Activated B cell treated with CpG ODN at 0.5 μM for 24 hours (primary cell): ENCODE measurements at regions not wholly inside any gene's neighbourhood (a gene's known extent, or its start where the extent isn't known, plus 50 kb on each side); places are given as distances from the start of the nearest gene placed in this dataset.

Experiments used
- ATAC-seq: fragments of 200-7000 bp; cut with Tn5 transposase; one replicate; pipeline ENCODE4 v1.10.0; 2021; ENCODE audit warnings: low read depth, mild to moderate bottlenecking, moderate library complexity
- CTCF ChIA-PET: fragments of 350-600 bp; sonication (Branson Sonifier 250); formaldehyde crosslinking; loops from one replicate; lab custom pipeline; 2021; ENCODE audit warnings: antibody characterized with exemption; lab: Charles Lee
- POLR2A ChIA-PET: fragments of 350-600 bp; sonication (Branson Sonifier 250); formaldehyde crosslinking; loops from one replicate; lab custom pipeline; 2021; ENCODE audit warnings: antibody characterized with exemption; lab: Charles Lee
- DNase-seq: peaks from one replicate; pipeline ENCODE4 v3.0.0; 2022
- H3K27ac Mint-ChIP-seq: one replicate; pipeline ENCODE4 v1.8.0; 2020; ENCODE audit warnings: mixed read lengths
- H3K27me3 Mint-ChIP-seq: one replicate; pipeline ENCODE4 v1.8.0; 2021; ENCODE audit warnings: mixed read lengths
- H3K36me3 Mint-ChIP-seq: one replicate; pipeline ENCODE4 v1.8.0; 2021; ENCODE audit warnings: low read depth, mixed read lengths
- H3K4me1 Mint-ChIP-seq: one replicate; pipeline ENCODE4 v1.8.0; 2021; ENCODE audit warnings: mixed read lengths
- H3K4me3 Mint-ChIP-seq: one replicate; pipeline ENCODE4 v1.8.0; 2020; ENCODE audit warnings: mild to moderate bottlenecking, mixed read lengths
- H3K9me3 Mint-ChIP-seq: one replicate; pipeline ENCODE4 v1.8.0; 2020; ENCODE audit warnings: mixed read lengths
- intact Hi-C: fragments of 100-400 bp; cut with micrococcal nuclease; formaldehyde crosslinking; loops from one replicate; pipeline ENCODE4 v1.15.1; 2024
- TF ChIP-seq, protein P1 (sequence below): fragments of 200-600 bp; IDR thresholded peaks from one replicate; pipeline ENCODE4 v1.8.0; 2022; ENCODE audit warnings: antibody characterized with exemption, mild to moderate bottlenecking

DNA sequence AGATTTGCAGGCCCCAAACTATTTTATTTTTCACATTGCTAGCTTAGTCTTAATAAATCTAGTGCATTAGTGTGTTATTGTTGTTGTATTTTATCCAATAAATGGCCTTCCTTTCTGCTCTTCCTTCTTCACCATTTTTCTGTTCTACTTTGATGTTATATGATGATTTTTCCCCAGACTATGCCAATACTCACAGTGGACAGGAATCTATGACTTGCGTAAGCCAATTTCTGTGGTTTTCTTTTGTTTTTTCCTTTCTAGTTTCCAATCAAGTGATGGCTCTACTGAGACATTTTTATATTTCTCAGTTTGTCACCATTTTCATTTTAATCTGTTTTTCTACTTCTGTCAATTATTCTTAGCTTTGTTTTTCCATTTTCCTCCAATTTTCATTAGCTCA lies 106.8 kb upstream of the FBXL7 start:
- ChIA-PET CTCF (no interaction called here), POLR2A (no interaction called here)
- Mint-ChIP-seq H3K27ac (no peak overlapping the region), H3K36me3 (no peaks in the 10 kb centered on the region), H3K9me3 (peaks cover 2% of the 10 kb centered on the region), H3K4me3 (no peak overlapping the region), H3K27me3 (no peaks in the 10 kb centered on the region), H3K4me1 (no peaks in the 10 kb centered on the region)
- TF ChIP-seq, protein P1, sequence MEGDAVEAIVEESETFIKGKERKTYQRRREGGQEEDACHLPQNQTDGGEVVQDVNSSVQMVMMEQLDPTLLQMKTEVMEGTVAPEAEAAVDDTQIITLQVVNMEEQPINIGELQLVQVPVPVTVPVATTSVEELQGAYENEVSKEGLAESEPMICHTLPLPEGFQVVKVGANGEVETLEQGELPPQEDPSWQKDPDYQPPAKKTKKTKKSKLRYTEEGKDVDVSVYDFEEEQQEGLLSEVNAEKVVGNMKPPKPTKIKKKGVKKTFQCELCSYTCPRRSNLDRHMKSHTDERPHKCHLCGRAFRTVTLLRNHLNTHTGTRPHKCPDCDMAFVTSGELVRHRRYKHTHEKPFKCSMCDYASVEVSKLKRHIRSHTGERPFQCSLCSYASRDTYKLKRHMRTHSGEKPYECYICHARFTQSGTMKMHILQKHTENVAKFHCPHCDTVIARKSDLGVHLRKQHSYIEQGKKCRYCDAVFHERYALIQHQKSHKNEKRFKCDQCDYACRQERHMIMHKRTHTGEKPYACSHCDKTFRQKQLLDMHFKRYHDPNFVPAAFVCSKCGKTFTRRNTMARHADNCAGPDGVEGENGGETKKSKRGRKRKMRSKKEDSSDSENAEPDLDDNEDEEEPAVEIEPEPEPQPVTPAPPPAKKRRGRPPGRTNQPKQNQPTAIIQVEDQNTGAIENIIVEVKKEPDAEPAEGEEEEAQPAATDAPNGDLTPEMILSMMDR, result no peak
- no peak for DNase-seq
- ATAC-seq, result no peak
- intact Hi-C loops, result no loop called here

DNA sequence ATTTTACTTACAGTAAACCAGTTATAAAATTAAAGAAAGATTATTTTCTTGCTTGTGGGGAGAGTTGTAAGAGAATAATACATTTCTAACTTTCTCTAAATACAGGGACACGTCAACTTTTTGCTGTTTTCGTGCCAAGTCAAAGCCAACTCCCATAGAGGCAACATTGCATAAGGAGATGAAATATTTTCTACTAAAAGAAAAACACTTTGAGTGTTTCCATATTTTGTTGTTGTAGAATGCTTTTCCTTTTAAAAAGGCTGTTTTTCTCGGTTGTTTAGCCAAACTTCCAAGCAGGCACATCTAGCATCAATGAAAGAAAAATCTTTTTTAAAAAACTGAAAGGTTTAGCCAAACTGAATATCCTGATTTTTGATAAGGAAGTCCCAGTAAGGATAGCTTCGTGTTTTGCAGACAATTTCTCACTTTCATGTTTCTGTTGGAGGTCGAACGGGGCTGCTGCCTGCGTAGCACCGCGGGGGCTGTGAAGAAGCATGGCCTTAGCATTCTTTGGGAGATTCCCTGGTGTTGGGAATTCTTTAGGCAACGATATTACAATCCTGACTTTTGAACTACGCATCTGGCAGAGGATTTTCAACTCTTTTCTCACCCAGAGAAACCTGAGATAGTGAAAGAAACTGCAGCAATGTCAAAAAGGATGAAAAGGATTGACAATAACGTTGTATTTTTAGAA lies 108.1 kb upstream of the FBXL7 start:
- no peaks in the 10 kb centered on the region for H3K36me3 Mint-ChIP-seq
- no peak for DNase-seq
- H3K27me3 Mint-ChIP-seq, result no peaks in the 10 kb centered on the region
- no peak for ATAC-seq
- peaks cover 7% of the 10 kb centered on the region for H3K9me3 Mint-ChIP-seq
- TF ChIP-seq, protein P1, result no peak
- H3K4me3 Mint-ChIP-seq, result no peak overlapping the region
- no peak overlapping the region for H3K27ac Mint-ChIP-seq
- ChIA-PET POLR2A (no interaction called here), CTCF (no interaction called here)
- intact Hi-C loops, result no loop called here
- no peaks in the 10 kb centered on the region for H3K4me1 Mint-ChIP-seq

DNA sequence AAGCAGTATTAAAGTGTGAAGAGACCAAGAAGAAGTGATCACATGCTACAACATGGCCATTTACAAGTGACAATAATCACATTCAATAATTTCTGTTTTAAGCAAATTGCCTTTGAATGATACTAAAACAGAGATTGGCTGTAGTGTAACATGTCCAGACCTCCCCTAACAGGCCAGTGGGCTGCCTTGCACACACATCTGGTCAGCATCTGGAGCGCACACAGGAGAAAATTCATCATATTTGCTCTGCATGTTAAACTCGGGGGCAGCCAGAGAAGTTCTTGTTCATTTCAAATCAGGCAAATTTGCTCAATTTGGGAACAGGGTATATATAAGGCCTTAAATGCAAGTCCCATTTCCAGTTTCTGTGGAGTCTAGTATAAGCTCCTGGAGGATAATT lies 111.1 kb upstream of the FBXL7 start:
- no peak for ATAC-seq
- CTCF ChIA-PET, result no interaction called here
- Mint-ChIP-seq H3K27ac (no peak overlapping the region), H3K9me3 (peaks cover 5% of the 10 kb centered on the region), H3K4me3 (no peak overlapping the region), H3K36me3 (no peaks in the 10 kb centered on the region), H3K27me3 (no peaks in the 10 kb centered on the region), H3K4me1 (no peaks in the 10 kb centered on the region)
- no peak for DNase-seq
- TF ChIP-seq, protein P1, result no peak
- POLR2A ChIA-PET, result no interaction called here
- intact Hi-C loops, result no loop called here

DNA sequence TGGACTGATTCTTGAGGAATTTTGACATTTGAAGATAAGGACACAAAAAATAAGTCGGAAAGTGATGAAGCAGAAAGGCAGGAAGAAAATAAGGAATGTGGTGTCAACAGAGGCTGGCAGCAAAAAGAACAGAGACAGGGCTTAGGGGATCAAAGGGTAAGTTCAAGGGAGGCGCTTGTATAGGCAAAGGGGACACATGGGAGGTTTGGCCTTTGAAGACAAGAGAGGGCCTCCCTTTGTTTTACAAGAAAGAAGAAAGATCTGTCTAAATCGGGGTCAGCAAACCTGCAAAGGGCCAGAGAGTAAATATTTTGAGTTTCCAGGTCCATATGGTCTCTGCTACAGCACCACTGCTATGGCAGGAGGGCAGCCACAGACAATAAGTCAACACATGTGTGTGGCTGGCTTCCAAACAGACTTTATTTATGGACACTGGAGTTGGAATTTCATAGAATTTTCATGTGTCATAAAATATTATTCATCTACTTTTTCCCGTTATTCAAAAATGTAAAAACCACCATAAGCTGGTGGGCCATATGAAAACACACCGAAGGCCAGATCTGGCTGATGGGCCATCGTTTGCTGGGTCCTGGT lies 112.0 kb upstream of the FBXL7 start:
- Mint-ChIP-seq H3K9me3 (peaks cover 5% of the 10 kb centered on the region), H3K36me3 (no peaks in the 10 kb centered on the region), H3K27ac (no peak overlapping the region), H3K4me1 (no peaks in the 10 kb centered on the region), H3K27me3 (no peaks in the 10 kb centered on the region), H3K4me3 (no peak overlapping the region)
- no peak for ATAC-seq
- ChIA-PET POLR2A (no interaction called here), CTCF (no interaction called here)
- TF ChIP-seq, protein P1, result no peak
- intact Hi-C loops, result no loop called here
- DNase-seq, result no peak

DNA sequence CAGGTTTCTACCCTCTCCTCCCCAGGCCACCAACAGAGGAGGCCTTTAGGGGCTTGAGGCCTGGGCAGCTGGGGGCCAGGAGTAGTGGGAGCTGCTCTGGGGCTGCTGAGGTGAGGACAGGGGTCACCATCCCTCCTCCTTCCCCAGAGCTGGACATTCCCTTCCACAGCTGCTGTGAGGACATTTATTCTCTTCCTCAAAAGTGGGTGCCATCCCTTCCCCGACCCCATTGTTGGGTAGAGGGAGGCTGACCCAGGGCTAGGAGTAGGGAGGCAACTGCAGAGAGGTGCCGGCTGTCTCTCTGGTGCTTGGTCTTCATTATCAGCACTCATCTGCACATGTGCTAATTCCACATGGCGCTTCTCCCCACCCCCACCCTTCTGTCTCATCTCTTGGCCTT lies 113.9 kb upstream of the FBXL7 start:
- H3K9me3 Mint-ChIP-seq, result peaks cover 5% of the 10 kb centered on the region
- intact Hi-C loops, result no loop called here
- H3K4me1 Mint-ChIP-seq, result no peaks in the 10 kb centered on the region
- no peak overlapping the region for H3K27ac Mint-ChIP-seq
- ChIA-PET CTCF (no interaction called here), POLR2A (no interaction called here)
- no peak overlapping the region for H3K4me3 Mint-ChIP-seq
- H3K36me3 Mint-ChIP-seq, result no peaks in the 10 kb centered on the region
- ATAC-seq, result no peak
- DNase-seq, result no peak
- TF ChIP-seq, protein P1, result no peak
- no peaks in the 10 kb centered on the region for H3K27me3 Mint-ChIP-seq
